HT-29 (cell line): ENCODE measurements at regions not wholly inside any gene's neighbourhood (a gene's known extent, or its start where the extent isn't known, plus 50 kb on each side); places are given as distances from the start of the nearest gene placed in this dataset.

Experiments
- DNase-seq: peaks from one replicate; pipeline ENCODE4 v3.0.0-alpha.2; 2015; ENCODE audit warnings: low spot score

- DNase-seq = no peak
Observed at GRCh38 chr2:220473611-220474010, 846.2 kb downstream of the SLC4A3 start.

DNA sequence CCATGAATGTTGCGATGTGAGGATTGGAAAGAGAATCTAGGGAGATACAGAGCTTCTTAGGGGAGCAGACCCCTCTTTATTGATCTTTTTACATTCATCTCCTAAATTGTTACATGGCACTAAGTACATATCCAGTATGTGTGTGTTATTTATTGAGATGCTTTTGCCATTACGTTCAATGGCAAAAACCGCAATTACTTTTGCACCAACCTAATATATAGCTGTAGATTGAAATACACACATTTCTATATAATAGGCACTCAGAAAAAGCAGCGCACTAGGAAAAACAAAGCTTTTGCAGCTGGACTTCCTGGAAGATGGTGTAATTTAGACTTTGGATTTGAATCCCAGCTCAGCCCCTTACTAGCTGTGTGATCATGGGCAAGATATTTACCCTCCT is 849.4 kb downstream of the SLC4A3 start:
- DNase-seq = no peak

GRCh38 chr2:220478305-220479058 is 851.1 kb downstream of the SLC4A3 start:
- peak; percentile 14 for DNase-seq

GRCh38 chr2:220482716-220483115 is 855.3 kb downstream of the SLC4A3 start:
- DNase-seq = no peak

DNA sequence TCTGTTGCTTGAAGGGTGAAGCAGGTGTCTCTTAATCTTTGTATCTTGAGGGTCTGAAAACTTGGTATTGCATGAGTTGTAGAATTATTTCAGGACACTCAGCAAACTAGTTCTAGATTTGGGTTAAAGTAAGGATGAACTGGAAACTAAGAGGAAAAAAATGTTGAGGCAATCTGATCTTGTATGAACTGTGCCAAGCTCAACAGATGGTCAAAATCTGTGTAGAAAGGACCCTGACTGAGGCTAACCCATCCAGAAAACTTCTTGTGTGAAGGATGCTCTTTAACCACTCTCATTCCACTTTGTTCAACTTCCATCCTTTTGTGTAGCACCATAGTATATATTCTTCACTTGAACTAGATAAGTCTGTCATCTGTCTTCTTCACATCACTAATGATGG is 861.7 kb downstream of the SLC4A3 start:
- DNase-seq = no peak

- no peak for DNase-seq
Observed at GRCh38 chr2:220491670-220492069, 864.2 kb downstream of the SLC4A3 start.

DNA sequence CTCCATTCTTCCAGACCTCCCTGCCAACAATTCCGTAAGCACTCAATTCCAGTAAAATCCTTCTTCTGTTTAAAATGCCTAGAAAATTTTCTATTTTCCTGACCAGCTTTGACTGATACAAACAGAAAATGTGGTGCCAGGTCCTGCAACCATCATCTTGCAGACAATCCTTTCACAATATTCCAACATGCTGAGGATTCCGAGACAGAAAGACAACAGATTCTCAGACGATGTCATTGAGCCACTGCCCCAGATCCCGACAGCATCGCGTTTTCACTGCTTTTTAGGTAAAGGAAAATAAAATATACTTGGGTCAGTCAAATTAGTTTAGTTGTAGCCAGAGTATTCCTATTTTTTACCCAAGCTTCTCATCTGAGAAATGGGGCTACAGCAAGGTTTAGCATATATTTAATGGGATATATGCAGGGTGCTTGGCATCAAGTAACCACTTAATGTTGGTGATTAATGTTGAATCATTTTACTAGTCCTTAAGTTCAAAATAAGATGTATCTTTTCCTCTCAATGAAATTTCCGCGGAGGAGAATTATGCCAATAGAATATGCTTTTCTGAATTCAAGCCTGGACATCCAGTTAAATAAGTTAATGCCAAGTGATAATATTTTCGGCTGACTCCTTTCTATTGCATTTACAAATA is 866.6 kb downstream of the SLC4A3 start:
- DNase-seq = no peak

GRCh38 chr2:220496513-220496912 is 869.1 kb downstream of the SLC4A3 start:
- no peak for DNase-seq

- DNase-seq = no peak
Observed at GRCh38 chr2:220499225-220499624, 871.8 kb downstream of the SLC4A3 start.

DNA sequence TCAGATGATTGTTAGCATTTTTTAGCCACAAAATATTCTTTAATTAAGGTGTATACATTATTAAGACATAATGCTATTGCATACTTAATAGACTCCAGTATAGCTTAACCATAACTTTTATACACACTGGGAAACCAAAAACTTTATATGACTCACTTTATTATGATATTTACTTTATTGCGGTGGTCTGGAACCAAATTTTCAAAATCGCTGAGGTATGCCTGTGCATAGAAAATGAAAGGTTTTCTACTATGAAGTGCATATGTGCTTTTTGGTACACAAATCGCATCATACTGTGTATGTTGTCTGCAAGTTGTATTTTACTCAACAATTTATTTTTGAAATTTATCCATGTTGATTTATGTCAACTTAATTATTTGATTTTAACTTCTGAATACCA is 875.1 kb downstream of the SLC4A3 start:
- no peak for DNase-seq

DNA sequence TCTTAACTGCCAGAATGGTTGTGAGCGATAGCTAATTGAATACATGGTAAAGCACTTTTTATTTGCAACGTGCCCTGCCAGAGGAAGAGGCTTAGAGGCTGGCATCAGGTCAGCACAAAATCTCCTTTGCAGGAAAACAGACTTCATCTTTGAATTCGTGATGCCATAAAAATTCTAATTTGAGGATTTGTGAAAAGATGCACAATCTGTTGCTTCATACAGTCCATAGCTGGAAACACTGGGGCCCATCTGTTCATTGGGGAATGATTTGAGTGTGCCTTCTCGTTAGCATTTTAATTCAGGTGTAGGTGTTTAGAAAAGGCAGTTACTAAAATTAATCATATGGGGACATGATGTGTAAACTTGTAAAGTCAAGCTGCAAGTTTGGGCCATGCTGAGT is 876.0 kb downstream of the SLC4A3 start:
- no peak for DNase-seq

GRCh38 chr2:220504938-220505503 is 877.6 kb downstream of the SLC4A3 start:
- DNase-seq = peak; percentile 19

GRCh38 chr2:220506466-220506865 is 879.0 kb downstream of the SLC4A3 start:
- no peak for DNase-seq

GRCh38 chr2:220509096-220509757 is 881.8 kb downstream of the SLC4A3 start:
- no peak for DNase-seq

DNA sequence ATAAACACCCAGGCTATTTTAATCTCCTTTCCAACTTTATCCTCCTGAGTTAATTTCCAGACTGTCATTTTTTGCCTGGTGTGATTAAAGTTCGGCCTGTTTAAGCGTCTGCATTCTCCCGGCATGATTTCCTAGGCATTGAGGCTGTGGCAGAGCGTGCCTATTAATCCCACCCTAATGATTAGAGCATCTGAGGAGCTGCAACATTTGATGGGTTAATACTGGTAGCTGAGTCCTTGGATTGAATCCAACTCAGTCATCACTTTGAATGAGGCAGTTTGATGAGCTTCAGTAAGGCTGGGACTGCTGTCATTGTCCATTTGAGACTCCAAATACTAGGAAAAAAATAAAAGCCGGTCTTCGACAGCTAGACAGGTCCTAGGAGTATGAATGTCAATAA is 882.5 kb downstream of the SLC4A3 start:
- DNase-seq = no peak

DNA sequence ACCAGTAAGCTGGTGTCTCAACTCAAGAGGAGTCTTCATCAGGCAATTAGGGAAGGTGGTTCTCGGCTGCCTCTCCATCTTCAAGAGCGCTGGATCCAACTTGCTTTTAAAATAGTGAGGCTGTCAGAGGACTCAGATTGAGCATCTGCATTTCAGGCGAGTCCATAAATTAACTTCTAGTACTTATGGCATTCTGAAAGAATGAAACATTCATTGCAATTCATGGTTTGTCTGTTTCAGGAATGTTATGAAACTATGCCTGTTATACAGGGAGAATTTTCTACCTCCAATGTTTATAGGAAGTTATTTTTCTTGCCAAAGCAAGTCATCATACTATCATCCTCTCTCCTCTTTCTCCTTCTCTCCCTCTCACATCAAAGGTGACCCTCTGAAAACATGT is 883.2 kb downstream of the SLC4A3 start:
- DNase-seq = no peak

GRCh38 chr2:220512419-220512818 is 885.0 kb downstream of the SLC4A3 start:
- no peak for DNase-seq

- DNase-seq = no peak
Observed at GRCh38 chr2:220513573-220514288, 886.3 kb downstream of the SLC4A3 start.

GRCh38 chr2:220521551-220521950 is 894.1 kb downstream of the SLC4A3 start:
- DNase-seq = no peak

DNA sequence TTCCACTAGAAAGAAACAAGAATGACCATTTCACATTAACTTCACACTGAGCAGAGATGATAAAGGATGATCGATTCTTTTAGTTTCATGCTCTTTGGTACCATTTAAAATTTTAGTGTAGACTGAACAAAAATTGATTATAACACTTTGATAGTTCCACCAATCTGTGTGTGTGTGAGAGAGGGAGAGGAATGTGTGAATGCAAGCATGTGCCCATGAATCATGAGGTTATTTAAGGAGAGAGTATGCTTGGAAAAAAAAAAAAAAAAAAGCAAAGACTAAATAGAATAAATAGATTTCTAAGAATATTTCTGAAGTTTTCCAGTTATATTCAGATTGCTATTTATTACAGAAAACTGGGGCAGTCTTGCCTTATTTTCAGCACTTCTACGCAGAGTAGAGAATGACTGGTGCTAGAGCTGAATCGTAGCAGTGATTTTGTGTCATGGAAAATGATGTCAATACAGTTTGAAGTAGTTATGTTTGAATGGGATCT is 900.8 kb downstream of the SLC4A3 start:
- no peak for DNase-seq

- DNase-seq = no peak
Observed at GRCh38 chr2:220531216-220531615, 903.8 kb downstream of the SLC4A3 start.

- DNase-seq = peak; percentile 66
Observed at GRCh38 chr2:220533485-220533884, 906.1 kb downstream of the SLC4A3 start.
